LNCaP clone FGC (cell line): ENCODE measurements at regions not wholly inside any gene's neighbourhood (a gene's known extent, or its start where the extent isn't known, plus 50 kb on each side); places are given as distances from the start of the nearest gene placed in this dataset.

Experiments
- DNase-seq: peaks from one replicate; pipeline ENCODE4 v3.0.0-alpha.2; 2011; ENCODE audit warnings: low read depth
- H3K4me3 ChIP-seq: 2 replicates; pipeline ENCODE4 v1.5.1; 2011; ENCODE audit warnings: mild to moderate bottlenecking, low read depth, low read length, control low read depth
- CTCF ChIP-seq: IDR thresholded peaks from 2 replicates; pipeline ENCODE4 v1.5.1; 2012; ENCODE audit warnings: mild to moderate bottlenecking; ENCODE audit not compliant: control insufficient read depth, insufficient read depth; ENCODE audit errors: extremely low read depth

DNA sequence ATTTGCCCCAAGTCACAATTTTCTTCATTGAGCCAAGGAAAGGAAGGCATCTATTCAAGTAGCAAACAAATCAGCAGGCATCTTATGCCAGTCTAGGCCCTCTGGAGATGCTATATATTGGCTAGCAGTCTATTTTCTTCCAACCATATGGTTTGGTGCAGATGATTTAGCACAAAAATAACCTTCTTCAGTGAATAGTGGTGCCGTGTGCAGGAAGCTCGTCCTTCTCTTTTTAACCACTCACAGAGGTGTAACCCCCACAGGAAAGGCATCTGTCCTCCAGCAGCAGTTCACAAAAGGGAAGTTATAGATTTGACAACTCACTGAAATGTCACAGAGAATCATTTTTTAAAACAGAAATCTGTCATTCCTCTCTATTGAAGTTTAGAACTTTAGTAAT is 445.7 kb upstream of the SYT1 start:
- DNase-seq, result no peak
- TF ChIP-seq CTCF, result no peak
- H3K4me3 ChIP-seq, result no peak overlapping the region

DNA sequence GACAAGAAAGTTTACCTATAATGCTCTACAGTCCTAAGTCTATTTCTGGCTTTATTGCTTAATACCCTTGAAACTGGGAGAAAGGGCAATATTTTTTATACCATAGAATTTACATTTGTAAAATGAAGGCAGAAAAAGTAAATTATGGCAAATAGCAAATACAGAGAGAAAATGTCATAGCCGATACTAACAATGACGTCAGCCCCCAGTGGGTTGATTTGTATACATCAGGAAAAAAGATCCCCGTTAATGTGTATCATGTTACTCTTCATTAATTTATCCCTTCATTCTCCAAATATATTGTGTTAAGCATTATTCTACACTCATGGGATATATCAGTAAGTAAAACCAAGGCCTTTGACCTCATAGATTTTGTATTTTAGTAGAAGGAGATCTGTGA is 445.1 kb upstream of the SYT1 start:
- TF ChIP-seq CTCF, result no peak
- H3K4me3 ChIP-seq, result no peak overlapping the region
- no peak for DNase-seq

DNA sequence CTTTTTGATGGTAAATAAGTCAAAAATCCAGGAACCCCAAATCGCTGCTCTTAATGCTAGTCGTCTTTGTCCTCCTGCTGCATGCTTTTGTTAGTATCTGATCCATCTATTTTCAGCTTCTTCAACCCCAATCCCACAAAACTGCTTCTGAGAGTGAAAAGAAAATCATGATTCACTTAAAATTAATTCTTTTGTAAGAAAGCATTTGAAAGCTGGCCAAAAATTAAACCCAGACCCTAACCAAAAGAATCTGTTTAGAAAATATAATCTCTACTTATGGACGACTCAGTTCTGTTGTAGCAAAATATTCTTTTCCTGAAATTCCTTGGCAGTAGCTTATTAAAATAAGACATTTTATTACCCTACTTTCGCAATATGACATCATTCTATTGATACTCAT is 443.6 kb upstream of the SYT1 start:
- no peak for DNase-seq
- no peak for TF ChIP-seq CTCF
- H3K4me3 ChIP-seq, result no peak overlapping the region

DNA sequence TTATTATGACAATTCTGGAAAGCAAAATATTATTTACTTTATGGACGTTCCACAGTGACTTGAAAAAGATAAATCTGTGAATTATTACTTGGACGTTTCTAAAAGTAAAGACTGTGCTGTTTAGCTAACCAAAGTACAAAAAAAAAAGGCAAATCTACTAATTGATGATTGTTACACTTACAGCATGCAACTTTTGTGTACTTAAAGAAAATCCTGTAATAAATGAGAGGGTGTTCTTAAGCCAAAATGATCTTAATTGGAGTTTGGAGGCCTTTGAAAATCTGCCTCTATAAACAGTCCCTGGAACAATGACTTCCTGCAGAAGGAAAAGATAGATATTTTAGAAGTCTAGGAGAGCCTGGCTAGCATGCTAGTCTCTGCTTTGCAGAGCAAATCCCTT is 434.0 kb upstream of the SYT1 start:
- TF ChIP-seq CTCF, result no peak
- H3K4me3 ChIP-seq, result no peak overlapping the region
- no peak for DNase-seq

DNA sequence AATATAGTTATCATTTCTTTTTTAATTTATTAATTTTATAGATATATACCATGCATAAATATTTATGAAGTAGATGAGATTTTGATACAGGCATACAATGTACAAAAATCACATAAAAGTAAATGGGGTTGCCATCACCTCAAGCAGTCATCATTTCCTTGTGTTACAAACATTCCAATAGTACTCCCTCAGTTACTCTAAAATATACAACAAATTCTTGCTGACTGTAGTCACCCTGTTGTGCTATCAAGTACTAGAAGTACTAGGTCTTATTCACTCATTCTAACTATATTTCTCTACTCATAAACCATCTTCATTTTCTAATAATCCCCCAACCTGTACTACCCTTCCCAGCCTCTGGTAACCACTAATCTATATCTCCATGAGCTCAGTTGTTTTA is 432.6 kb upstream of the SYT1 start:
- H3K4me3 ChIP-seq, result no peak overlapping the region
- TF ChIP-seq CTCF, result no peak

DNA sequence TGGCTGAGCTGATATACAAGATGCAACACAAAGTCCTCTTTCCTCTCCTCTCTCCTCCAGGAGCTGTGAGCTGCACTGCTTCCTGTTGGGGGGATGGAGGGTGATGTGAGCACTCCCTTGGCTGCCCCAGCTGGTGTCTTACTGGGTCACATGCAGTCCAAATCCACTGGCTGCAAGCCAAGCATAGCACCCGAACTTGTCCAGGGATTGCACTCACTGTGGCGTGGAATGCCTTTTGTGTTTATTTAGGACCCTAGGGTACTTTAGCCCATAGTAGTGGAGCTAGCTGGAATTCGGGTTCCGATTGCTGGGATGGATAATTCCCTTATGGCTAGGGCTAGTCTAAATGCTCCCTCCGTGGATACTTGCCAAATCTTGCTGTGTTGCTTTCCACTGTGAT is 424.9 kb upstream of the SYT1 start:
- no peak for TF ChIP-seq CTCF
- H3K4me3 ChIP-seq, result no peak overlapping the region
- no peak for DNase-seq

More for the DNA sequence above, 432.6 kb upstream of the SYT1 start:
- no peak for DNase-seq

- no peak for DNase-seq
- no peak for TF ChIP-seq CTCF
- no peak overlapping the region for H3K4me3 ChIP-seq
Observed at GRCh38 chr12:78441737-78442453, 422.7 kb upstream of the SYT1 start.
